OCI-LY7 (cell line): ENCODE measurements at regions not wholly inside any gene's neighbourhood (a gene's known extent, or its start where the extent isn't known, plus 50 kb on each side); places are given as distances from the start of the nearest gene placed in this dataset.

Experiments
- EZH2phosphoT487 ChIP-seq: fragments of 200-600 bp; sonication (generic); IDR thresholded peaks from 2 replicates; pipeline ENCODE4 v1.6.1; 2018; ENCODE audit warnings: low read depth, borderline replicate concordance, mild to moderate bottlenecking, mixed run types, antibody characterized with exemption, low read length, moderate library complexity, mixed read lengths
- TF ChIP-seq, protein P1 (sequence below): fragments of 200-600 bp; sonication (generic); conservative IDR thresholded peaks from 2 replicates; pipeline ENCODE4 v1.5.1; 2014; ENCODE audit warnings: mild to moderate bottlenecking, antibody characterized with exemption, low read length, moderate library complexity, mixed read lengths

- TF ChIP-seq, protein P1, sequence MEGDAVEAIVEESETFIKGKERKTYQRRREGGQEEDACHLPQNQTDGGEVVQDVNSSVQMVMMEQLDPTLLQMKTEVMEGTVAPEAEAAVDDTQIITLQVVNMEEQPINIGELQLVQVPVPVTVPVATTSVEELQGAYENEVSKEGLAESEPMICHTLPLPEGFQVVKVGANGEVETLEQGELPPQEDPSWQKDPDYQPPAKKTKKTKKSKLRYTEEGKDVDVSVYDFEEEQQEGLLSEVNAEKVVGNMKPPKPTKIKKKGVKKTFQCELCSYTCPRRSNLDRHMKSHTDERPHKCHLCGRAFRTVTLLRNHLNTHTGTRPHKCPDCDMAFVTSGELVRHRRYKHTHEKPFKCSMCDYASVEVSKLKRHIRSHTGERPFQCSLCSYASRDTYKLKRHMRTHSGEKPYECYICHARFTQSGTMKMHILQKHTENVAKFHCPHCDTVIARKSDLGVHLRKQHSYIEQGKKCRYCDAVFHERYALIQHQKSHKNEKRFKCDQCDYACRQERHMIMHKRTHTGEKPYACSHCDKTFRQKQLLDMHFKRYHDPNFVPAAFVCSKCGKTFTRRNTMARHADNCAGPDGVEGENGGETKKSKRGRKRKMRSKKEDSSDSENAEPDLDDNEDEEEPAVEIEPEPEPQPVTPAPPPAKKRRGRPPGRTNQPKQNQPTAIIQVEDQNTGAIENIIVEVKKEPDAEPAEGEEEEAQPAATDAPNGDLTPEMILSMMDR: no peak
- no peak for TF ChIP-seq EZH2phosphoT487
These were observed 65.4 kb upstream of the SLCO4A1 start for GRCh38 chr20:62576815-62577489.
